GM23338 (cell line): ENCODE measurements at regions not wholly inside any gene's neighbourhood (a gene's known extent, or its start where the extent isn't known, plus 50 kb on each side); places are given as distances from the start of the nearest gene placed in this dataset.

Experiments
- ATAC-seq: fragments of 200-7000 bp; cut with Tn5 transposase; 3 replicates; pipeline ENCODE4 v1.9.1; 2020
- DNase-seq: peaks from one replicate; pipeline ENCODE4 v3.0.0-alpha.2; 2015; ENCODE audit warnings: low spot score
- H2AFZ ChIP-seq: fragments of 200-600 bp; sonication (generic); 2 replicates; pipeline ENCODE4 v1.8.0; 2016; ENCODE audit warnings: antibody characterized with exemption, mild to moderate bottlenecking, moderate library complexity
- H3F3A ChIP-seq: fragments of 200-600 bp; sonication (generic); replicated peaks from 2 replicates; pipeline ENCODE4 v1.8.0; 2017; ENCODE audit warnings: antibody characterized with exemption, mixed run types, low read depth
- H3K27ac ChIP-seq: fragments of 200-600 bp; sonication (generic); 2 replicates; pipeline ENCODE4 v1.6.1; 2016; ENCODE audit warnings: low read depth
- H3K27me3 ChIP-seq: fragments of 200-600 bp; sonication (generic); 2 replicates; pipeline ENCODE4 v1.8.0; 2016; ENCODE audit warnings: mild to moderate bottlenecking, mixed run types, moderate library complexity; ENCODE audit not compliant: insufficient read depth
- H3K36me3 ChIP-seq: fragments of 200-600 bp; sonication (generic); 2 replicates; pipeline ENCODE4 v1.8.0; 2016; ENCODE audit warnings: mild to moderate bottlenecking; ENCODE audit not compliant: insufficient read depth
- H3K4me1 ChIP-seq: fragments of 200-600 bp; sonication (generic); 2 replicates; pipeline ENCODE4 v1.8.0; 2016; ENCODE audit warnings: mild to moderate bottlenecking, moderate library complexity; ENCODE audit not compliant: insufficient read depth
- H3K4me2 ChIP-seq: fragments of 200-600 bp; sonication (generic); 2 replicates; pipeline ENCODE4 v1.7.1; 2017; ENCODE audit warnings: mixed run types
- H3K4me3 ChIP-seq: fragments of 200-600 bp; sonication (generic); 2 replicates; pipeline ENCODE4 v1.6.1; 2016; ENCODE audit warnings: mixed run types
- H3K79me2 ChIP-seq: fragments of 200-600 bp; sonication (generic); replicated peaks from 2 replicates; pipeline ENCODE4 v1.8.0; 2017; ENCODE audit warnings: mild to moderate bottlenecking; ENCODE audit not compliant: insufficient read depth
- H3K9me2 ChIP-seq: fragments of 200-600 bp; sonication (generic); 2 replicates; pipeline ENCODE4 v1.8.0; 2017; ENCODE audit not compliant: insufficient read depth
- H4K20me1 ChIP-seq: fragments of 200-600 bp; sonication (generic); replicated peaks from 2 replicates; pipeline ENCODE4 v1.8.0; 2017; ENCODE audit warnings: mild to moderate bottlenecking; ENCODE audit not compliant: insufficient read depth
- H3K27ac Mint-ChIP-seq: 2 replicates; pipeline ENCODE4 v1.8.0; 2020; ENCODE audit warnings: inconsistent platforms, mild to moderate bottlenecking, moderate library complexity, mixed read lengths
- H3K27me3 Mint-ChIP-seq: 3 replicates; pipeline ENCODE4 v1.8.0; 2022; ENCODE audit warnings: low read depth, mild to moderate bottlenecking, moderate library complexity, mixed read lengths, inconsistent platforms; ENCODE audit not compliant: insufficient read depth, poor library complexity
- H3K36me3 Mint-ChIP-seq: 3 replicates; pipeline ENCODE4 v1.8.0; 2021; ENCODE audit warnings: low read depth, mild to moderate bottlenecking, inconsistent platforms, moderate library complexity, mixed read lengths
- H3K4me1 Mint-ChIP-seq: 3 replicates; pipeline ENCODE4 v1.8.0; 2020; ENCODE audit warnings: mild to moderate bottlenecking, inconsistent platforms, mixed read lengths
- H3K4me3 Mint-ChIP-seq: 3 replicates; pipeline ENCODE4 v1.8.0; 2021; ENCODE audit warnings: moderate library complexity, mild to moderate bottlenecking, inconsistent platforms, mixed read lengths
- H3K9me3 Mint-ChIP-seq: 3 replicates; pipeline ENCODE4 v1.8.0; 2020; ENCODE audit warnings: moderate library complexity, mild to moderate bottlenecking, inconsistent platforms, mixed read lengths
- CREB1 ChIP-seq: fragments of 250-450 bp; sonication (Bioruptor Pico); IDR thresholded peaks from 2 replicates; pipeline ENCODE4 v1.5.0; 2020; ENCODE audit warnings: low read depth, mild to moderate bottlenecking, moderate library complexity
- CTCF ChIP-seq, 2 experiments: fragments of 200-600 bp in 1 of 2; sonication (generic) in 1 of 2; conservative IDR thresholded peaks; 2 replicates each; pipeline versions ENCODE4 v1.5.1 to v1.6.1; 2016 to 2017; ENCODE audit warnings: antibody characterized with exemption in 2 of 2, low read depth in 2 of 2, mild to moderate bottlenecking in 2 of 2, moderate library complexity in 1 of 2
- ETS1 ChIP-seq: IDR thresholded peaks from 2 replicates; pipeline ENCODE4 v1.6.1; 2016; ENCODE audit warnings: antibody characterized with exemption
- EZH2 ChIP-seq: fragments of 200-600 bp; sonication (generic); IDR thresholded peaks from one replicate; pipeline ENCODE4 v1.8.0; 2017; ENCODE audit warnings: antibody characterized with exemption, mild to moderate bottlenecking, low read depth; ENCODE audit not compliant: unreplicated experiment
- EZH2phosphoT487 ChIP-seq: fragments of 200-600 bp; sonication (generic); IDR thresholded peaks from one replicate; pipeline ENCODE4 v1.8.1; 2018; ENCODE audit warnings: antibody characterized with exemption; ENCODE audit not compliant: unreplicated experiment
- JUNB ChIP-seq: IDR thresholded peaks from one replicate; pipeline ENCODE4 v1.6.1; 2016; ENCODE audit warnings: antibody characterized with exemption; ENCODE audit not compliant: unreplicated experiment
- NANOG ChIP-seq: IDR thresholded peaks from 2 replicates; pipeline ENCODE4 v1.6.1; 2016; ENCODE audit warnings: antibody characterized with exemption, borderline replicate concordance
- POLR2AphosphoS5 ChIP-seq: IDR thresholded peaks from 2 replicates; pipeline ENCODE4 v1.6.1; 2016; ENCODE audit warnings: antibody characterized with exemption, low read depth
- REST ChIP-seq: IDR thresholded peaks from one replicate; pipeline ENCODE4 v1.6.1; 2018; ENCODE audit warnings: antibody characterized with exemption; ENCODE audit not compliant: unreplicated experiment
- STAT1 ChIP-seq: IDR thresholded peaks from one replicate; pipeline ENCODE4 v1.6.1; 2016; ENCODE audit warnings: antibody characterized with exemption; ENCODE audit not compliant: unreplicated experiment
- ZNF114 ChIP-seq: fragments of 250-450 bp; sonication (Bioruptor Pico); IDR thresholded peaks from 2 replicates; pipeline ENCODE4 v1.5.0; 2020; ENCODE audit warnings: mild to moderate bottlenecking, moderate library complexity
- ZNF331 ChIP-seq: fragments of 250-450 bp; sonication (Bioruptor Pico); IDR thresholded peaks from 2 replicates; pipeline ENCODE4 v1.5.0; 2020; ENCODE audit warnings: low read depth, mild to moderate bottlenecking, moderate library complexity
- TF ChIP-seq, protein P1 (sequence below): fragments of 250-450 bp; sonication (Bioruptor Pico); IDR thresholded peaks from 2 replicates; pipeline ENCODE4 v1.5.0; 2020; ENCODE audit warnings: mild to moderate bottlenecking, moderate library complexity

GRCh38 chr22:34609646-34610045 lies 456.3 kb upstream of the ISX start:
- ATAC-seq (no peak), DNase-seq (no peak)
- TF ChIP-seq NANOG (no peak), EZH2phosphoT487 (no peak), POLR2AphosphoS5 (no peak), EZH2 (no peak), ZNF114 (CRISPR knock-in tag) (no peak), JUNB (no peak), ZNF331 (CRISPR knock-in tag) (no peak), STAT1 (no peak), REST (no peak), CTCF (conservative IDR thresholded peaks at IDR 0.05; ENCODE audit: low read depth in 2 of 2) (no peak), CREB1 (CRISPR knock-in tag) (no peak), ETS1 (no peak)
- TF ChIP-seq, protein P1, sequence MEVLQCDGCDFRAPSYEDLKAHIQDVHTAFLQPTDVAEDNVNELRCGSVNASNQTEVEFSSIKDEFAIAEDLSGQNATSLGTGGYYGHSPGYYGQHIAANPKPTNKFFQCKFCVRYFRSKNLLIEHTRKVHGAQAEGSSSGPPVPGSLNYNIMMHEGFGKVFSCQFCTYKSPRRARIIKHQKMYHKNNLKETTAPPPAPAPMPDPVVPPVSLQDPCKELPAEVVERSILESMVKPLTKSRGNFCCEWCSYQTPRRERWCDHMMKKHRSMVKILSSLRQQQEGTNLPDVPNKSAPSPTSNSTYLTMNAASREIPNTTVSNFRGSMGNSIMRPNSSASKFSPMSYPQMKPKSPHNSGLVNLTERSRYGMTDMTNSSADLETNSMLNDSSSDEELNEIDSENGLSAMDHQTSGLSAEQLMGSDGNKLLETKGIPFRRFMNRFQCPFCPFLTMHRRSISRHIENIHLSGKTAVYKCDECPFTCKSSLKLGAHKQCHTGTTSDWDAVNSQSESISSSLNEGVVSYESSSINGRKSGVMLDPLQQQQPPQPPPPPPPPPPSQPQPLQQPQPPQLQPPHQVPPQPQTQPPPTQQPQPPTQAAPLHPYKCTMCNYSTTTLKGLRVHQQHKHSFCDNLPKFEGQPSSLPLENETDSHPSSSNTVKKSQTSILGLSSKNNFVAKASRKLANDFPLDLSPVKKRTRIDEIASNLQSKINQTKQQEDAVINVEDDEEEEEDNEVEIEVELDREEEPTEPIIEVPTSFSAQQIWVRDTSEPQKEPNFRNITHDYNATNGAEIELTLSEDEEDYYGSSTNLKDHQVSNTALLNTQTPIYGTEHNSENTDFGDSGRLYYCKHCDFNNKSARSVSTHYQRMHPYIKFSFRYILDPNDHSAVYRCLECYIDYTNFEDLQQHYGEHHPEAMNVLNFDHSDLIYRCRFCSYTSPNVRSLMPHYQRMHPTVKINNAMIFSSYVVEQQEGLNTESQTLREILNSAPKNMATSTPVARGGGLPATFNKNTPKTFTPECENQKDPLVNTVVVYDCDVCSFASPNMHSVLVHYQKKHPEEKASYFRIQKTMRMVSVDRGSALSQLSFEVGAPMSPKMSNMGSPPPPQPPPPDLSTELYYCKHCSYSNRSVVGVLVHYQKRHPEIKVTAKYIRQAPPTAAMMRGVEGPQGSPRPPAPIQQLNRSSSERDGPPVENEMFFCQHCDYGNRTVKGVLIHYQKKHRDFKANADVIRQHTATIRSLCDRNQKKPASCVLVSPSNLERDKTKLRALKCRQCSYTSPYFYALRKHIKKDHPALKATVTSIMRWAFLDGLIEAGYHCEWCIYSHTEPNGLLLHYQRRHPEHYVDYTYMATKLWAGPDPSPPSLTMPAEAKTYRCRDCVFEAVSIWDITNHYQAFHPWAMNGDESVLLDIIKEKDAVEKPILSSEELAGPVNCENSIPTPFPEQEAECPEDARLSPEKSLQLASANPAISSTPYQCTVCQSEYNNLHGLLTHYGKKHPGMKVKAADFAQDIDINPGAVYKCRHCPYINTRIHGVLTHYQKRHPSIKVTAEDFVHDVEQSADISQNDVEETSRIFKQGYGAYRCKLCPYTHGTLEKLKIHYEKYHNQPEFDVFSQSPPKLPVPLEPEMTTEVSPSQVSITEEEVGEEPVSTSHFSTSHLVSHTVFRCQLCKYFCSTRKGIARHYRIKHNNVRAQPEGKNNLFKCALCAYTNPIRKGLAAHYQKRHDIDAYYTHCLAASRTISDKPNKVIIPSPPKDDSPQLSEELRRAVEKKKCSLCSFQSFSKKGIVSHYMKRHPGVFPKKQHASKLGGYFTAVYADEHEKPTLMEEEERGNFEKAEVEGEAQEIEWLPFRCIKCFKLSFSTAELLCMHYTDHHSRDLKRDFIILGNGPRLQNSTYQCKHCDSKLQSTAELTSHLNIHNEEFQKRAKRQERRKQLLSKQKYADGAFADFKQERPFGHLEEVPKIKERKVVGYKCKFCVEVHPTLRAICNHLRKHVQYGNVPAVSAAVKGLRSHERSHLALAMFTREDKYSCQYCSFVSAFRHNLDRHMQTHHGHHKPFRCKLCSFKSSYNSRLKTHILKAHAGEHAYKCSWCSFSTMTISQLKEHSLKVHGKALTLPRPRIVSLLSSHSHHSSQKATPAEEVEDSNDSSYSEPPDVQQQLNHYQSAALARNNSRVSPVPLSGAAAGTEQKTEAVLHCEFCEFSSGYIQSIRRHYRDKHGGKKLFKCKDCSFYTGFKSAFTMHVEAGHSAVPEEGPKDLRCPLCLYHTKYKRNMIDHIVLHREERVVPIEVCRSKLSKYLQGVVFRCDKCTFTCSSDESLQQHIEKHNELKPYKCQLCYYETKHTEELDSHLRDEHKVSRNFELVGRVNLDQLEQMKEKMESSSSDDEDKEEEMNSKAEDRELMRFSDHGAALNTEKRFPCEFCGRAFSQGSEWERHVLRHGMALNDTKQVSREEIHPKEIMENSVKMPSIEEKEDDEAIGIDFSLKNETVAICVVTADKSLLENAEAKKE (CRISPR knock-in tag) = no peak
- no peak overlapping the region for H3K27ac ChIP-seq
- H3K4me2 ChIP-seq = no peak overlapping the region
- no peaks in the 10 kb centered on the region for H3K79me2 ChIP-seq
- no peak overlapping the region for H3K27ac Mint-ChIP-seq
- no peaks in the 10 kb centered on the region for H3K27me3 ChIP-seq
- no peaks in the 10 kb centered on the region for H3K4me1 ChIP-seq
- no peaks in the 10 kb centered on the region for H4K20me1 ChIP-seq
- peaks cover 66% of the 10 kb centered on the region for H3K9me3 Mint-ChIP-seq
- H3K4me1 Mint-ChIP-seq = no peaks in the 10 kb centered on the region
- H3K36me3 Mint-ChIP-seq = peaks cover 15% of the 10 kb centered on the region
- H3K36me3 ChIP-seq = no peaks in the 10 kb centered on the region
- H3K9me2 ChIP-seq = peaks cover 8% of the 10 kb centered on the region; the same call in 1 of the 2 replicates
- H3F3A ChIP-seq = no peaks in the 10 kb centered on the region
- no peaks in the 10 kb centered on the region for H3K27me3 Mint-ChIP-seq
- H3K4me3 ChIP-seq = no peak overlapping the region
- H3K4me3 Mint-ChIP-seq = no peak overlapping the region
- H2AFZ ChIP-seq = no peak overlapping the region
